Heart left ventricle (tissue), 16 donors: ENCODE measurements at regions not wholly inside any gene's neighbourhood (a gene's known extent, or its start where the extent isn't known, plus 50 kb on each side); places are given as distances from the start of the nearest gene placed in this dataset.

Experiments
- ATAC-seq, 4 donors: fragments of 200-7000 bp; cut with Tn5 transposase; one replicate each; pipeline ENCODE4 v1.9.1; 2020 to 2022; ENCODE audit warnings: moderate library complexity in 4 of 4, mild to moderate bottlenecking in 3 of 4, moderate number of reproducible peaks in 1 of 4
- DNase-seq, 5 donors: peaks; one replicate each; pipeline ENCODE4 v3.0.0-alpha.2; 2020
- H3K27ac ChIP-seq, 12 donors: fragments of 200-600 bp; sonication (generic) in 4 of 12; one replicate each; pipeline versions ENCODE4 v1.5.0 to v1.8.0; 2016 to 2022; ENCODE audit warnings: mild to moderate bottlenecking in 2 of 12
- H3K27me3 ChIP-seq, 9 donors: fragments of 200-600 bp; sonication (generic) in 2 of 9; one replicate each; pipeline versions ENCODE4 v1.5.1 to v1.8.0; 2016 to 2022; ENCODE audit warnings: mild to moderate bottlenecking in 3 of 9
- H3K36me3 ChIP-seq, 9 donors: fragments of 200-600 bp; sonication (generic) in 2 of 9; one replicate each; pipeline versions ENCODE4 v1.5.0 to v1.8.0; 2018 to 2022; ENCODE audit warnings: mild to moderate bottlenecking in 2 of 9
- H3K4me1 ChIP-seq, 12 donors: fragments of 200-600 bp; sonication (generic) in 4 of 12; one replicate each; pipeline versions ENCODE4 v1.5.0 to v1.8.0; 2016 to 2022; ENCODE audit warnings: mild to moderate bottlenecking in 3 of 12
- H3K4me3 ChIP-seq, 12 donors: fragments of 200-600 bp; sonication (generic) in 4 of 12; one replicate each; pipeline versions ENCODE4 v1.5.0 to v1.8.0; 2017 to 2022; ENCODE audit warnings: mild to moderate bottlenecking in 9 of 12, moderate library complexity in 4 of 12
- H3K9me3 ChIP-seq, 12 donors: fragments of 200-600 bp; sonication (generic) in 4 of 12; one replicate each; pipeline versions ENCODE4 v1.5.0 to v1.8.0; 2016 to 2022; ENCODE audit warnings: mild to moderate bottlenecking in 1 of 12
- POLR2A ChIP-seq, 2 donors: fragments of 450-650 bp; IDR thresholded peaks; one replicate each; pipeline ENCODE4 v1.6.1; 2017; ENCODE audit warnings: antibody characterized with exemption in 2 of 2, mild to moderate bottlenecking in 2 of 2, moderate library complexity in 2 of 2
- WGBS, 4 donors: extraction: QIAGEN DNeasy Blood & Tissue Kit in 2 of 4; methylation state at CpG; one replicate each; pipeline versions ENCODE4 v1.1.5 to v1.1.7; 2013 to 2018; 5-methylcytosine and 5-hydroxymethylcytosine counted together
- intact Hi-C, 10 donors: fragments of 100-400 bp; cut with DNase I; formaldehyde crosslinking; loops; one replicate each; pipeline versions ENCODE4 v1.11.1 to v1.14.2; 2022
- TF ChIP-seq, protein P1 (sequence below), 12 donors: fragments of 200-600 bp; sonication (generic) in 4 of 12; IDR thresholded peaks; one replicate each; pipeline versions ENCODE4 v1.5.0 to v1.8.0; 2018 to 2022; ENCODE audit warnings: antibody characterized with exemption in 12 of 12, mild to moderate bottlenecking in 5 of 12
- donor health status: ischemic (EF 13 %, LVEDD 7.1; RV severe dilation, severe dysfunction).
- donor health status: healthy with polysubstance abuse.
- donor health status: DM: no; HTN: yes; CAD: no.
- donor health status: DM: no; HTN: no; CAD: no.
- donor health status: ischemic (EF 25% LVEDD 6.9; RV normal size, moderate dysfunction).
- donor health status: ischemic (EF 25% LVEDD 5.7; RV mildly dilated, moderate dysfunction).
- donor health status: healthy.
- donor health status: DM: yes; HTN: yes; CAD: no.
- donor health status: ischemic (EF 35%, LVEDD 5.7; RV mildly dilated, moderate dysfunction).
- donor health status: nonischemic (EF 11% LVEDD 7.7; RV severe dilation, severe dysfunction).
- donor health status: DM: yes; HTN: yes; CAD: no.
- donor health status: PGD.
- donor health status: ischemic (EF 29% LVEDD 5.4; RV normal size, mild dysfunction).
- donor health status: nonischemic (EF 23%, LVEDD 6.1; RV moderate dilation, normal function).

DNA sequence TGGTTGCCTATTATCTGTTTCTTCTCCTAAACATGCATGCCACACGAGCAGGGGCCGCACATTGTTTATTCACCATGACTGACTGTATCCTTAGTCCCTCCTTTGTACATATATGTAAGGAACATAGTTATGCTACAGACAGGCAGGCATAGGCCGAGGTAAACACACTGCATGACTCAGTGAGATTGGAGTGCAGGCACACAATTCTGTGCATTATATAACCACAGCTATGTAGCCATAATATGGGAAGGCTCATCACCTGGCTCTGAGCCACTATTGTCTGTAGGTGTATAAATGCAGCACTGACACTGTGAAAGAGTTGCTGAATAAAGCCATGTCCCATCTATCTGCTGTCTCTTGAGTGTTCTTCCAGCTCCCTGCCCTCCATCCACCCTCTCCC is 431.6 kb downstream of the IDS start:
- H3K4me1 ChIP-seq = peaks cover 0 to 3% (median 0%) of the 10 kb centered on the region in 12 donors
- WGBS, 4 donors = 54 to 89% (median 72%) methylated on average over 3 of the region's 3 CpGs
- no peak overlapping the region for H3K27ac ChIP-seq
- no peak for TF ChIP-seq POLR2A (IDR thresholded peaks at IDR 0.05)
- TF ChIP-seq, protein P1, sequence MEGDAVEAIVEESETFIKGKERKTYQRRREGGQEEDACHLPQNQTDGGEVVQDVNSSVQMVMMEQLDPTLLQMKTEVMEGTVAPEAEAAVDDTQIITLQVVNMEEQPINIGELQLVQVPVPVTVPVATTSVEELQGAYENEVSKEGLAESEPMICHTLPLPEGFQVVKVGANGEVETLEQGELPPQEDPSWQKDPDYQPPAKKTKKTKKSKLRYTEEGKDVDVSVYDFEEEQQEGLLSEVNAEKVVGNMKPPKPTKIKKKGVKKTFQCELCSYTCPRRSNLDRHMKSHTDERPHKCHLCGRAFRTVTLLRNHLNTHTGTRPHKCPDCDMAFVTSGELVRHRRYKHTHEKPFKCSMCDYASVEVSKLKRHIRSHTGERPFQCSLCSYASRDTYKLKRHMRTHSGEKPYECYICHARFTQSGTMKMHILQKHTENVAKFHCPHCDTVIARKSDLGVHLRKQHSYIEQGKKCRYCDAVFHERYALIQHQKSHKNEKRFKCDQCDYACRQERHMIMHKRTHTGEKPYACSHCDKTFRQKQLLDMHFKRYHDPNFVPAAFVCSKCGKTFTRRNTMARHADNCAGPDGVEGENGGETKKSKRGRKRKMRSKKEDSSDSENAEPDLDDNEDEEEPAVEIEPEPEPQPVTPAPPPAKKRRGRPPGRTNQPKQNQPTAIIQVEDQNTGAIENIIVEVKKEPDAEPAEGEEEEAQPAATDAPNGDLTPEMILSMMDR (IDR thresholded peaks at IDR 0.05) = no peak
- H3K36me3 ChIP-seq = no peaks in the 10 kb centered on the region
- H3K9me3 ChIP-seq = no peaks in the 10 kb centered on the region
- ATAC-seq (no peak), DNase-seq (no peak)
- no peaks in the 10 kb centered on the region for H3K27me3 ChIP-seq
- no peak overlapping the region for H3K4me3 ChIP-seq
- intact Hi-C loops = no loop called here

DNA sequence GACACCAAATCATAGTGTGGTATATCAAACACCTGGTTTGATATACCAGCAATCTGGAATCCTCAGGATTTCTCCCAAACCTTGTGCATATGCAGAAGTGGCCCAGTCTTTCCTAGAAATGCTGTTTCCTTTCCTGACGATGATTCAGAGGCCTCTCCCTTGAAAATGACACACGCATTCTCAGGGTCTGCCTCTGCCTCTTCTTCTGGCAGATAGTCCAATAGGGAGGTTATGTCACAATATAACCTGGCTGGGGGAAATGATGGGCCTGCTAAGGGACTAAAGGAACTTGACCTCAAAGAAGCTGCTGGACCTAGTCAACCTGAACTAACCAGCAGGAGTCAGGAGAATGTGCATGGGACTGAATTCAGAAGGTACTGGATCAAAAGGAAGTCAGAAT is 435.2 kb downstream of the IDS start:
- ATAC-seq (no peak), DNase-seq (no peak)
- no peaks in the 10 kb centered on the region for H3K36me3 ChIP-seq
- intact Hi-C loops = no loop called here
- no peaks in the 10 kb centered on the region for H3K9me3 ChIP-seq
- no peaks in the 10 kb centered on the region for H3K27me3 ChIP-seq
- no peak overlapping the region for H3K27ac ChIP-seq
- 60 to 84% (median 69%) methylated on average over 2 of the region's 2 CpGs for WGBS, 4 donors
- TF ChIP-seq, protein P1 (IDR thresholded peaks at IDR 0.05) = no peak
- no peak for TF ChIP-seq POLR2A (IDR thresholded peaks at IDR 0.05)
- no peak overlapping the region for H3K4me3 ChIP-seq
- peaks cover 0 to 3% (median 0%) of the 10 kb centered on the region in 12 donors for H3K4me1 ChIP-seq

DNA sequence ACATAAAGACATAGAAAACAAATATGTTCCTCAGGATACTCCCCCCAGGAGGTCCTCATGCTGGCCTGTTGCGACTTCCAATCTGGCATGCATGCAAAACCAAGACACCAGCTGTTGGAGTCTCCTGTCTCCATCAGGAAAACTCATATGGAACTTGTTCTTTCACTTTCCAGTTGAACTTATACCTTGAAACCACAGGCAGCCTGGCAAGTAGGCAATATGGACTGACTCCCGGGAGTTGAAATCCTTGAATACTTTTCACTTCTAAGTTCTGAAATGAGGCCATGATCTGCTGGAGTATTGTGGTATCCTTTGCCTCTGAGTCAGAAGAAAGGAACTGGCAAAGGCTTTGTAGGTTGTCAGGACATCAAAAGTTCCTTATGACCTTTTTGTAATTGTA is 444.2 kb downstream of the IDS start:
- ATAC-seq (no peak), DNase-seq (no peak)
- 51 to 70% (median 60%) methylated on average over 2 of the region's 2 CpGs for WGBS, 4 donors
- Histone ChIP-seq H3K4me1 (no peaks in the 10 kb centered on the region), H3K27ac (no peak overlapping the region), H3K36me3 (no peaks in the 10 kb centered on the region), H3K4me3 (no peak overlapping the region), H3K27me3 (peaks cover 0 to 3% (median 0%) of the 10 kb centered on the region in 9 donors), H3K9me3 (no peaks in the 10 kb centered on the region)
- TF ChIP-seq POLR2A (IDR thresholded peaks at IDR 0.05) = no peak
- TF ChIP-seq, protein P1 (IDR thresholded peaks at IDR 0.05) = no peak
- intact Hi-C loops = no loop called here
